Duodenal mucosa (tissue), 2 donors: ENCODE measurements at regions not wholly inside any gene's neighbourhood (a gene's known extent, or its start where the extent isn't known, plus 50 kb on each side); places are given as distances from the start of the nearest gene placed in this dataset.

Source experiments
- H3K27ac ChIP-seq: one replicate; pipeline ENCODE4 v1.7.0; 2013; ENCODE audit warnings: low read depth, low read length
- H3K27me3 ChIP-seq, 2 donors: one replicate each; pipeline ENCODE4 v1.7.0; 2013; ENCODE audit warnings: low read length in 2 of 2, control low read depth in 1 of 2; ENCODE audit not compliant: insufficient read depth in 2 of 2, control insufficient read depth in 1 of 2
- H3K36me3 ChIP-seq, 2 donors: one replicate each; pipeline ENCODE4 v1.7.0; 2013; ENCODE audit warnings: low read length in 2 of 2, control low read depth in 1 of 2; ENCODE audit not compliant: insufficient read depth in 2 of 2, control insufficient read depth in 1 of 2
- H3K4me1 ChIP-seq, 2 donors: one replicate each; pipeline ENCODE4 v1.7.0; 2013; ENCODE audit warnings: low read length in 2 of 2, control low read depth in 1 of 2; ENCODE audit not compliant: insufficient read depth in 2 of 2, control insufficient read depth in 1 of 2
- H3K4me3 ChIP-seq, 2 donors: one replicate each; pipeline ENCODE4 v1.7.0; 2013; ENCODE audit warnings: low read length in 2 of 2, low read depth in 1 of 2
- H3K9ac ChIP-seq, 2 donors: one replicate each; pipeline ENCODE4 v1.7.0; 2013; ENCODE audit warnings: low read length in 2 of 2, low read depth in 1 of 2
- H3K9me3 ChIP-seq, 2 donors: one replicate each; pipeline ENCODE4 v1.7.0; 2013; ENCODE audit warnings: low read length in 2 of 2, control low read depth in 1 of 2; ENCODE audit not compliant: control insufficient read depth in 1 of 2

- Histone ChIP-seq H3K9me3 (no peaks in the 10 kb centered on the region), H3K4me1 (no peaks in the 10 kb centered on the region), H3K9ac (no peak overlapping the region), H3K27me3 (no peaks in the 10 kb centered on the region), H3K36me3 (no peaks in the 10 kb centered on the region), H3K27ac (no peak overlapping the region), H3K4me3 (no peak overlapping the region)
Observed at GRCh38 chr13:59588717-59589067, 575.0 kb downstream of the DIAPH3 start.

DNA sequence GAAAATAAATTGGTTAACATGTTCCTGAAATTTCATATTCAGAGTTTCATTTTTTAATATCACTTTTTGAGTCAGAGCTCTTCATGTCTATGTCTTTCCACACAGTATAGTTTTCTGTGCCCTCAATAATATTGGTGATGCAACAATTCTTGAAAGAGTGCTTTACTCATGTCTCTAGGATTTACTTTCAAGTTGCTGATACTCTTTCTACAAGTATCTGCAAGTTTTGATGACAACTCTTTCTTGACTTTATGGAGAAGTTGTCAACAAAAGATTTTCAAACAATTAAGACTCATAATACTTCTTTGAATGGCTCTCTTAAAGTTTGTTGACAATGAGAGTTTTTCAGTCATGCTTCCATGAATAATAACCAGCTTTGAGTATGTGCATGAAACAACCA is 561.7 kb downstream of the DIAPH3 start:
- Histone ChIP-seq H3K27me3 (no peaks in the 10 kb centered on the region), H3K36me3 (no peaks in the 10 kb centered on the region), H3K27ac (no peak overlapping the region), H3K9me3 (no peaks in the 10 kb centered on the region), H3K4me1 (no peaks in the 10 kb centered on the region), H3K9ac (no peak overlapping the region), H3K4me3 (no peak overlapping the region)

DNA sequence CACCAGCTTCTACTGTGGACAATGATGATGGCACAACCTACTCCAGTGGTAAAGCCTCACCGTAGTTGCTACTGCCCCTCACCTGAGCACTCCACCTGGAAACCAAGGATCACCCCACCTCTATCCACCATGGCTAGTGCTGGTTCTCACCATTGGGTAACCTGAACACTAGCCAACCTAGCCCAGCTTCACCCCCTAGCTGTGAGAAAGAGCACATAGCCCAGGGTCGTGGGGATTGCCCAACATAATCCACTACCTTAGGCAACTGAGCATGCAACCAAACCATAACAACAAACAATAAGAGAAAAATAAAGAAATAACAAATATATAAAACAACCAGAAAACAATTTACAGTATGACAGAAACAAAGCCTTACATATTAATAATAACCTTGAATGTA is 560.1 kb downstream of the DIAPH3 start:
- Histone ChIP-seq H3K9me3 (no peaks in the 10 kb centered on the region), H3K27ac (no peak overlapping the region), H3K36me3 (no peaks in the 10 kb centered on the region), H3K4me1 (peaks cover 0 to 9% of the 10 kb centered on the region in 2 donors), H3K9ac (no peak overlapping the region), H3K27me3 (no peaks in the 10 kb centered on the region), H3K4me3 (no peak overlapping the region)

GRCh38 chr13:59607172-59607571 is 556.6 kb downstream of the DIAPH3 start:
- Histone ChIP-seq H3K9ac (no peak overlapping the region), H3K4me1 (peaks cover 0 to 9% of the 10 kb centered on the region in 2 donors), H3K27me3 (no peaks in the 10 kb centered on the region), H3K4me3 (no peak overlapping the region), H3K36me3 (no peaks in the 10 kb centered on the region), H3K27ac (no peak overlapping the region), H3K9me3 (no peaks in the 10 kb centered on the region)

DNA sequence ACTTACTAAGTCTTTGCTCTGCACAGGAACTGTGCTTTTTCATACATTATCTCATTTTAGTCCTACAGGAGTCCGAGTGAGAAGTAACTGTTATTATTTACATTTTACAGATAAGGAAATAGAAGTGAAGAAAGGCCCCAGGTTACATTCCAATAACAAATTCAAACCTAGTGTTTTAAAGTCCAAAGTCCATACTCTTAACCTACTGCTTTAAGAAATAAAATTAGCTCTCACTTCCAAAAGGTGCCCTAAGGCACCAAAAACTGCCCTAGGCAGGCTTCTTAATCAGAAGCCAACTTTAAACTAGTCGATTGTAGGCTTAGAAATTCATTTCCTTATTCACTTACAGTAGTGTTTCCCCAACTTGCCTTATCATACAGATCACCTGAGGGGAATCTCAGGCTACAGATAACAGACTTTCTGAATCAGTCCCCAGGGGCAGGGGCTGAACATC is 555.9 kb downstream of the DIAPH3 start:
- no peaks in the 10 kb centered on the region for H3K36me3 ChIP-seq
- H3K27me3 ChIP-seq, result no peaks in the 10 kb centered on the region
- no peak overlapping the region for H3K27ac ChIP-seq
- no peaks in the 10 kb centered on the region for H3K9me3 ChIP-seq
- no peak overlapping the region for H3K9ac ChIP-seq
- no peak overlapping the region for H3K4me3 ChIP-seq
- peaks cover 0 to 9% of the 10 kb centered on the region in 2 donors for H3K4me1 ChIP-seq

DNA sequence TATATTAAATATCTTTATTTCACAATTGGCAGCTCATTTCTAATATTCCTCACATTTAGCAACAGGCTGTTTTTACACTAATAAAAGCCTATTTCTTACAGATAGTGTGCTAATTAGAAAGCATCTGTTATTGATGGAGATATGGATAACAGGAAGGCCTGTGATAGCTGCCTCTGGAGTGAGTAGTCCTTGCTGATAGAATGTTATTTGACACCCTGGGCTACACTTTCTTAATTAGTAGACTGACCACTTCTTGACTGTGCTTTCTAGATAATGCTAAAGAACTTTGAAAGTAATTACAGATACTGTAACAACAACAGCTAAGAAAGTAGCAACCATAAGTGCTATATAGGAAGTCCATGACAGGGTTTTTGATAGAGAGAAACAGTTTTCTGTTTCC is 554.3 kb downstream of the DIAPH3 start:
- Histone ChIP-seq H3K9ac (no peak overlapping the region), H3K27me3 (no peaks in the 10 kb centered on the region), H3K9me3 (no peaks in the 10 kb centered on the region), H3K27ac (no peak overlapping the region), H3K36me3 (no peaks in the 10 kb centered on the region), H3K4me3 (no peak overlapping the region), H3K4me1 (peaks cover 0 to 9% of the 10 kb centered on the region in 2 donors)
